IMR-90 (cell line): ENCODE measurements at regions not wholly inside any gene's neighbourhood (a gene's known extent, or its start where the extent isn't known, plus 50 kb on each side); places are given as distances from the start of the nearest gene placed in this dataset.

Source experiments
- BHLHE40 ChIP-seq: fragments of 150-350 bp; IDR thresholded peaks from 2 replicates; pipeline ENCODE4 v1.6.1; 2016; ENCODE audit warnings: mild to moderate bottlenecking, low read depth, low read length
- CEBPB ChIP-seq: IDR thresholded peaks from 2 replicates; pipeline ENCODE4 v1.6.1; 2012; ENCODE audit warnings: low read depth, low read length, improper control_type of control experiment
- CHD1 ChIP-seq: IDR thresholded peaks from 2 replicates; pipeline ENCODE4 v1.6.1; 2012; ENCODE audit warnings: low read depth, low read length, improper control_type of control experiment
- CTCF ChIP-seq: conservative IDR thresholded peaks from 2 replicates; pipeline ENCODE4 v1.5.1; 2012; ENCODE audit warnings: mild to moderate bottlenecking, low read depth, low read length, improper control_type of control experiment
- MAZ ChIP-seq: IDR thresholded peaks from 2 replicates; pipeline ENCODE4 v1.6.1; 2012; ENCODE audit warnings: low read depth, mild to moderate bottlenecking, low read length, improper control_type of control experiment, moderate library complexity, borderline replicate concordance
- POLR2A ChIP-seq: IDR thresholded peaks from 2 replicates; pipeline ENCODE4 v1.6.1; 2012; ENCODE audit warnings: mild to moderate bottlenecking, low read depth, low read length
- RAD21 ChIP-seq: IDR thresholded peaks from 2 replicates; pipeline ENCODE4 v1.6.1; 2012; ENCODE audit warnings: low read length, improper control_type of control experiment
- USF2 ChIP-seq: fragments of 150-350 bp; IDR thresholded peaks from 2 replicates; pipeline ENCODE4 v1.6.1; 2017; ENCODE audit warnings: mild to moderate bottlenecking, antibody characterized with exemption, low read length, low read depth

- TF ChIP-seq CTCF (no peak), BHLHE40 (no peak), POLR2A (no peak), USF2 (no peak), CHD1 (no peak), RAD21 (no peak), MAZ (no peak), CEBPB (no peak)
These were observed 363.1 kb downstream of the MN1 start for GRCh38 chr22:27438271-27438980.
